Uterus (tissue), 3 donors: ENCODE measurements at regions not wholly inside any gene's neighbourhood (a gene's known extent, or its start where the extent isn't known, plus 50 kb on each side); places are given as distances from the start of the nearest gene placed in this dataset.

Source experiments
- DNase-seq, 2 donors: peaks; one replicate each; pipeline ENCODE4 v3.0.0-alpha.2; 2019 to 2020
- H3K27ac ChIP-seq, 2 donors: fragments of 200-600 bp; sonication (generic); 1 replicate in 1 of 2; 2 replicates in 1 of 2; pipeline ENCODE4 v1.5.1; 2016 to 2018
- H3K27me3 ChIP-seq, 2 donors: fragments of 200-600 bp; sonication (generic); one replicate each; pipeline ENCODE4 v1.5.1; 2018 to 2019; ENCODE audit warnings: control low read depth in 1 of 2
- H3K36me3 ChIP-seq, 2 donors: fragments of 200-600 bp; sonication (generic); one replicate each; pipeline ENCODE4 v1.5.1; 2019; ENCODE audit warnings: control low read depth in 1 of 2
- H3K4me1 ChIP-seq, 2 donors: fragments of 200-600 bp; sonication (generic); one replicate each; pipeline ENCODE4 v1.5.1; 2018 to 2019; ENCODE audit warnings: control low read depth in 1 of 2
- H3K4me3 ChIP-seq, 2 donors: fragments of 200-600 bp; sonication (generic); 1 replicate in 1 of 2; 2 replicates in 1 of 2; pipeline ENCODE4 v1.5.1; 2018 to 2019; ENCODE audit warnings: mild to moderate bottlenecking in 1 of 2
- H3K9me3 ChIP-seq, 2 donors: fragments of 200-600 bp; sonication (generic); one replicate each; pipeline ENCODE4 v1.5.1; 2019; ENCODE audit warnings: control low read depth in 1 of 2
- POLR2A ChIP-seq, 2 donors: fragments of 450-650 bp; IDR thresholded peaks; one replicate each; pipeline ENCODE4 v1.6.1; 2016; ENCODE audit warnings: antibody characterized with exemption in 2 of 2, mild to moderate bottlenecking in 1 of 2, moderate library complexity in 1 of 2
- intact Hi-C: fragments of 100-400 bp; cut with DNase I; formaldehyde crosslinking; loops from one replicate; pipeline ENCODE4 v1.15.1; 2023; ENCODE audit warnings: low total_unique reads
- TF ChIP-seq, protein P1 (sequence below), 4 experiments: fragments of 200-600 bp in 2 of 4; fragments of 450-650 bp in 2 of 4; sonication (generic) in 2 of 4; IDR thresholded peaks; one replicate each; pipeline ENCODE4 v1.5.1; 2016 to 2019; ENCODE audit warnings: antibody characterized with exemption in 4 of 4, mild to moderate bottlenecking in 2 of 4, moderate library complexity in 1 of 4
- donor health status: DM: yes; HTN: yes; CAD: no.

DNA sequence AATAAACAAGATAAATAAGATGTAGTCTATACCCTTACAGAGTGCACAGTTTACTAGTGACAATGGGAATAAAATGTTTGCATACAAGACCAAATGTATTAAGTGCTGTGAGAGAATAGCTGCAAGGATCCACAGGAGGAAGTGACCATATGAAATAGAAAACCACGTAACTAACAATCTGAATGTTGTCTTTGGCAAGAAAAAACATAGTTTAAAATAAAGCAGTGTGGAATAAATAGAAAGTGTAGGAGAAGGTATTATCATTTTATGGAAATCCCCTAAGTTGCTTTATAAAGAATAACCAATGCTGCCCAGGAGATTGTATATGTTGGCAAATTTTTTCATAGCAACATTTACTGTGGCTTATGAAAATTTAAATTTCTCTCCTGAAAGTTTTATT is 116.1 kb downstream of the PCDH7 start:
- no peak overlapping the region for H3K27ac ChIP-seq
- no peaks in the 10 kb centered on the region for H3K9me3 ChIP-seq
- intact Hi-C loops, result no loop called here
- no peak for DNase-seq
- no peaks in the 10 kb centered on the region for H3K4me1 ChIP-seq
- no peak for TF ChIP-seq POLR2A (IDR thresholded peaks at IDR 0.05)
- TF ChIP-seq, protein P1, sequence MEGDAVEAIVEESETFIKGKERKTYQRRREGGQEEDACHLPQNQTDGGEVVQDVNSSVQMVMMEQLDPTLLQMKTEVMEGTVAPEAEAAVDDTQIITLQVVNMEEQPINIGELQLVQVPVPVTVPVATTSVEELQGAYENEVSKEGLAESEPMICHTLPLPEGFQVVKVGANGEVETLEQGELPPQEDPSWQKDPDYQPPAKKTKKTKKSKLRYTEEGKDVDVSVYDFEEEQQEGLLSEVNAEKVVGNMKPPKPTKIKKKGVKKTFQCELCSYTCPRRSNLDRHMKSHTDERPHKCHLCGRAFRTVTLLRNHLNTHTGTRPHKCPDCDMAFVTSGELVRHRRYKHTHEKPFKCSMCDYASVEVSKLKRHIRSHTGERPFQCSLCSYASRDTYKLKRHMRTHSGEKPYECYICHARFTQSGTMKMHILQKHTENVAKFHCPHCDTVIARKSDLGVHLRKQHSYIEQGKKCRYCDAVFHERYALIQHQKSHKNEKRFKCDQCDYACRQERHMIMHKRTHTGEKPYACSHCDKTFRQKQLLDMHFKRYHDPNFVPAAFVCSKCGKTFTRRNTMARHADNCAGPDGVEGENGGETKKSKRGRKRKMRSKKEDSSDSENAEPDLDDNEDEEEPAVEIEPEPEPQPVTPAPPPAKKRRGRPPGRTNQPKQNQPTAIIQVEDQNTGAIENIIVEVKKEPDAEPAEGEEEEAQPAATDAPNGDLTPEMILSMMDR (IDR thresholded peaks at IDR 0.05), result no peak
- no peak overlapping the region for H3K4me3 ChIP-seq
- no peaks in the 10 kb centered on the region for H3K27me3 ChIP-seq
- H3K36me3 ChIP-seq, result no peaks in the 10 kb centered on the region

DNA sequence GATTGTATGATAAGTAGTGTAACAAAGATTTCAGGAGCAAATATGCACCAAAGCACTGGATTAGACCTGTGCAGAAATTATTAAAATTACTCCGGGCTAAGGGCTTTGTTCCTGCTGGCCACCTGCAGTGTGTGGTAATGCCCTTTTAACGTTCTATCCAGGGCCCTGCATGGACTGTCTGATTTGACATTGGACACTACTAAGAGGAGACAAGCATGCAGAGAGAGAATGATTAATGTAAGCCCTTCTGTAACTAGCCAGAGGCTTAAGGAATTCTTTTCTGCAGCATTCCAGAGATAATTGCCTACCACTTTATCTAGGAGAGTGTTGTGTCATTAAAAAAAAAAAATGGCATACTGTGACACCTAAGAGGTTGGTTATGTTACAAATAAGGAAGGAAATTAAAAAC is 117.0 kb downstream of the PCDH7 start:
- intact Hi-C loops, result no loop called here
- Histone ChIP-seq H3K4me3 (no peak overlapping the region), H3K36me3 (no peaks in the 10 kb centered on the region), H3K4me1 (no peaks in the 10 kb centered on the region), H3K27ac (no peak overlapping the region), H3K9me3 (no peaks in the 10 kb centered on the region), H3K27me3 (no peaks in the 10 kb centered on the region)
- no peak for DNase-seq
- TF ChIP-seq POLR2A (IDR thresholded peaks at IDR 0.05), result no peak
- TF ChIP-seq, protein P1 (IDR thresholded peaks at IDR 0.05), result no peak

DNA sequence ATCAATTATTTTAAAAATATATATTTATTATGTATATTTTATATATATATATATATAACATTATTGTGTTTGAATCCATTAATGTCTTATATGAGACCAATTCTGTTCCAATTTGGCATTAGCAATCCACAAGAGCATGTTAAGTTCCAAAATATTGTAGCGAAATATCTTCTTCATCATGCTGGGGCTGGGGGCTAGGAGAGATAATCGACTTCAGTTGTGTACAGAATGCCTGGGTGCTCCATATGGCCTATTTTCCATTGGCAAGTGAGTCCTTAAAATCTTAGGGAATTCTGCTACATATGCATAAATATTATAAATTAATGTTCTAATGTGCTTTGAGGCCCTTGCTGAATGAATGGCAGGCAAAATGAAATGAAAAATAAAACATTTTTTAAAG is 117.7 kb downstream of the PCDH7 start:
- Histone ChIP-seq H3K36me3 (no peaks in the 10 kb centered on the region), H3K4me3 (no peak overlapping the region), H3K4me1 (no peaks in the 10 kb centered on the region), H3K9me3 (no peaks in the 10 kb centered on the region), H3K27ac (no peak overlapping the region), H3K27me3 (no peaks in the 10 kb centered on the region)
- TF ChIP-seq, protein P1 (IDR thresholded peaks at IDR 0.05), result no peak
- TF ChIP-seq POLR2A (IDR thresholded peaks at IDR 0.05), result no peak
- DNase-seq, result no peak
- intact Hi-C loops, result no loop called here

DNA sequence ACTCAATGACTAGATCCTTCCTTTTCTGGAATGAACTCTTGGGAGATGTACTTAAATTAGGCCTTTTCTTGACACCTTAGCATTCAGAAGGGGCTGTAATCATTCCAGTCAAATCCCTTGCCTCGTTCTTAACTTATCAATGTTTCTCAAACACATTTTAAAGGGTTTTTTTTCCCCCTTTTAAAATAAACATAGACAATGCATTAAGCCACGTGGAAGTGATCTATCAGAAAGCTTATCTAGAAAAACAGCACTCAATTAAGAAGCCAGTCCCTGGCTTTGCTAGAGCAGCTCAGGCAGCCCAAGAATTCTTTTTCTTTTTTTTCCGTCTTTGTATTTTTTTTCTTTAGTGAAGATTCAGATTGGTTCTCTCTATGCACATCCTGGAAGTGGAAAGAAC is 118.2 kb downstream of the PCDH7 start:
- Histone ChIP-seq H3K36me3 (no peaks in the 10 kb centered on the region), H3K9me3 (no peaks in the 10 kb centered on the region), H3K4me3 (no peak overlapping the region), H3K27me3 (no peaks in the 10 kb centered on the region), H3K27ac (no peak overlapping the region), H3K4me1 (no peaks in the 10 kb centered on the region)
- no peak for DNase-seq
- TF ChIP-seq, protein P1 (IDR thresholded peaks at IDR 0.05), result no peak
- no peak for TF ChIP-seq POLR2A (IDR thresholded peaks at IDR 0.05)
- intact Hi-C loops, result no loop called here

DNA sequence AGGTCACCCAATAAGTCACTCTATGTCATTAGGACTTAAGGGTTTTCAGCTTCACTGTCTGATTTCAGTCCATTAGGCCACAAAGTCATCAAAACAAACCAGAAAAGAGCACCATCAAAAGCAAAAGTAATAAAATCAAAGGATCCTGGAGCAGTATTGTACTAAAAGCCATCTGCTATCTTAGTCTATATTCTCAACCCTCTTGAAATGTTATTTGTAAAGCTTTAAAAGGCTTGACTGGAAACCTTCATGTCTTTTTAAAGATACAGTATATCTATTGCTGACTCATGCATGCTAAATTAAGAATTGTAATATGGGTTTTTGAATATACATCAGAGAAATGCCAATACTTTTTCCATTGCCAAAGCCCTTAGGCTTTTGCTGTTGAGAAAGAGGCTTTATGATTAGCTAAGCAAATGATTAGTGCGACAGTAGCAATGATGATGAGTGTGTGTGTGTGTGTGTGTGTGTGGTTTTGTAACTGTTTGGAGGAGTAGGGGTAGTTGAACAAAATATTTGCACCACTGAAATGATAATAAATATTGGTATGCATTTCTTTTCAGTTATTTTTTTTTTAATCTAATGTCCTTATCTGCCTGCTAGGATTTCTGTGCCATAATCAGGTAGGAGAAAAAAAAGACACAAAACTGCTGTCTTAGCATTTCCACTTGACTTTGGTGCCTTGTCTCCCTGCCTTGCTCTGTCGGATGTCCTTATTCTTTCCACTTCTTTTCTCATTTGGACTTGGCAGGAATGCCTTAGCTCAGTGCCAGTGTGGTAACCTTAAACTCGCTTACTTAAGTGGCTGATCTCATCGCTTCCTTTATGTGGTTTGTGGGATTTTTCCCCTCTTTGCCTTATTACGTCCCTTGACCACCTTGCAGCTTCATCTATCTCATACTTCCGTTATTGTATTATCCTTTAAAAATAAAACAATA is 119.7 kb downstream of the PCDH7 start:
- intact Hi-C loops, result no loop called here
- Histone ChIP-seq H3K9me3 (no peaks in the 10 kb centered on the region), H3K27ac (no peak overlapping the region), H3K27me3 (no peaks in the 10 kb centered on the region), H3K4me1 (no peaks in the 10 kb centered on the region), H3K36me3 (no peaks in the 10 kb centered on the region), H3K4me3 (no peak overlapping the region)
- DNase-seq, result no peak
- TF ChIP-seq, protein P1 (IDR thresholded peaks at IDR 0.05), result no peak
- no peak for TF ChIP-seq POLR2A (IDR thresholded peaks at IDR 0.05)
